ENCODE measurements at regions not wholly inside any gene's neighbourhood (a gene's known extent, or its start where the extent isn't known, plus 50 kb on each side); places are given as distances from the start of the nearest gene placed in this dataset.

DNA sequence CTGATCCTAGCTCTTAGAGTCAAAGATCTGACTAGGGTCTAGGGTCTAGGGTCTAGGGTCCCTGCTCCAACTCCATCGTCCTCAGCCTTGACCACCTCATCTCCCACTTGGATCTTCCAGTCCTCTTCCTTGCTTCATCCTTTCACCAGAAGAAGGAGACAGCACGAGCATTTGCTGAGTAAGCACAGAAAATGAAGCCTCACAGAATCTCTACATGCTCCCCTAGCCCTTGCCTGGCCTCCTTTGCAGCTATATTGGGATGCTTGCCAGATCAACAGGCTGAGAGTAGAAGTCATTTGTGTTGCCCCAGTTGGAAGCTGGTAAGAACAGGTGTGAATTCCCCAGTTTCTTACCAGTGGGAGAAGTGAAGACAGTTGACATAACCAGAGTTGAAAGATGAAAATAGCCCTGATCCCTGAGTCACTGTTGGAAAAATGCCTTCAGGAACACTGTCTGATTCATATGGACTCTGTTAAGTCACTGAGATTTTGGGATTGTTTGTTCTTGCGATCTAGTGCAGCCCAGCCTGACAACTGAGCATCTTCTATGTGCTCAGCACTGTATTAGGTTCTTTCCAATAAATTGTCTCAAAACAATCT, 552.5 kb downstream of the INSC start:
- TF ChIP-seq, protein P1, sequence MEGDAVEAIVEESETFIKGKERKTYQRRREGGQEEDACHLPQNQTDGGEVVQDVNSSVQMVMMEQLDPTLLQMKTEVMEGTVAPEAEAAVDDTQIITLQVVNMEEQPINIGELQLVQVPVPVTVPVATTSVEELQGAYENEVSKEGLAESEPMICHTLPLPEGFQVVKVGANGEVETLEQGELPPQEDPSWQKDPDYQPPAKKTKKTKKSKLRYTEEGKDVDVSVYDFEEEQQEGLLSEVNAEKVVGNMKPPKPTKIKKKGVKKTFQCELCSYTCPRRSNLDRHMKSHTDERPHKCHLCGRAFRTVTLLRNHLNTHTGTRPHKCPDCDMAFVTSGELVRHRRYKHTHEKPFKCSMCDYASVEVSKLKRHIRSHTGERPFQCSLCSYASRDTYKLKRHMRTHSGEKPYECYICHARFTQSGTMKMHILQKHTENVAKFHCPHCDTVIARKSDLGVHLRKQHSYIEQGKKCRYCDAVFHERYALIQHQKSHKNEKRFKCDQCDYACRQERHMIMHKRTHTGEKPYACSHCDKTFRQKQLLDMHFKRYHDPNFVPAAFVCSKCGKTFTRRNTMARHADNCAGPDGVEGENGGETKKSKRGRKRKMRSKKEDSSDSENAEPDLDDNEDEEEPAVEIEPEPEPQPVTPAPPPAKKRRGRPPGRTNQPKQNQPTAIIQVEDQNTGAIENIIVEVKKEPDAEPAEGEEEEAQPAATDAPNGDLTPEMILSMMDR (IDR thresholded peaks at IDR 0.05): no peak
- no peak overlapping the region for H3K9ac ChIP-seq
- H2AFZ ChIP-seq: no peak overlapping the region
- no peaks in the 10 kb centered on the region for H3K9me3 ChIP-seq (ENCODE audit: control insufficient read depth, low read length)
- no peaks in the 10 kb centered on the region for H3K27me3 ChIP-seq (ENCODE audit: control insufficient read depth, insufficient read depth, low read length)
- no peaks in the 10 kb centered on the region for H3K36me3 ChIP-seq (ENCODE audit: control insufficient read depth, insufficient read depth, low read length)
- H3K4me1 ChIP-seq: peaks cover 4% of the 10 kb centered on the region
- no peaks in the 10 kb centered on the region for H3K79me2 ChIP-seq
- H3K4me3 ChIP-seq (ENCODE audit: low read depth, low read length): no peak overlapping the region
- H3K4me2 ChIP-seq (ENCODE audit: low read length): no peak overlapping the region
- H3K27ac ChIP-seq: no peak overlapping the region

DNA sequence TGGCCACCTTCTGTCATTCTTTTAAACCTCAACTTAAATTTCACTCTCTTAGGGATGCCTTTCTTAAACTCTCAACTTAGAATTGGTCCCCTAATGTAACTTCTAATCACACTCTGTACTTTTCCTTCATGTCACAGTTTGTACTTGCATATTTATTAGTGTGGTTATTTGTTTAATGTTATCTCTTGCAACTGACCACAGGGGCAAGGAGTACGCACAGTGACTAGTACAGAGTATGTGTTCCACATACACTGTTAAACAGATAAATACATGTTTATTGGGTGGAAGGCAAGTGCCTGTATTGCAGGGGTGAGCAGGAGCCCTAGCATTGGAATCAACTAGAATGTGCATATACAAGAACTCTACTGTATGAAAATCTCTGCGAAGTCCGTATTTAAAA, 554.0 kb downstream of the INSC start:
- TF ChIP-seq, protein P1 (IDR thresholded peaks at IDR 0.05): no peak
- H3K4me3 ChIP-seq (ENCODE audit: low read depth, low read length): no peak overlapping the region

DNA sequence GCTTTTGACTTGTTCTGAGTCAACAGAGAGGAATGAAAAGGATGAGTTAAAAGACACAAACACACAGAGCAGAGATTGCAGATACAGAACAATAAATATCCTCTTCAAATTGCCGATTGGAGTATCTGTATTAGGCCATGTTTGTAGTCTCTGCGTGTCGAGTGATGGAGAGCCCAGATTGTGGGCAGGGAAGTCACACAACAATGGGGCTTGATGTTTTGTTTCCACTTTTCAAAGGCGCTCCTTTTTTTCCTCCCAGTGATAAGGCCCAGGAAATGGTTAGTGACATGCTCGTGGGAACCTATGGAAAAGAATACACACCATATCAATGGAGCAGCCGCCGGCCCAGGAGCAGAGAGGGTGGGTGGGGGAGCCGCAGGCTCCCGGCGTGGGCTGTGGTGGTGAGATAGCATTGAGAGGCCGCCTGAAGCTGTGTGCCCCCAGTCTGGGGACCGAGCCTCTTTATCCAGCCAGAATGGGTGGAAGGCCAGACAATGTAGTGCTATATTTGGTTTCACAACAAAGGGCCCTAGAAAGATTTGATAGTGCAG, 555.9 kb downstream of the INSC start:
- Histone ChIP-seq H3K4me1 (no peaks in the 10 kb centered on the region), H3K27me3 (ENCODE audit: control insufficient read depth, insufficient read depth, low read length) (no peaks in the 10 kb centered on the region), H3K27ac (no peak overlapping the region), H3K4me2 (ENCODE audit: low read length) (no peak overlapping the region), H3K9ac (no peak overlapping the region), H3K79me2 (no peaks in the 10 kb centered on the region), H3K4me3 (ENCODE audit: low read depth, low read length) (no peak overlapping the region), H2AFZ (no peak overlapping the region), H3K9me3 (ENCODE audit: control insufficient read depth, low read length) (no peaks in the 10 kb centered on the region), H3K36me3 (ENCODE audit: control insufficient read depth, insufficient read depth, low read length) (no peaks in the 10 kb centered on the region)
- TF ChIP-seq, protein P1 (IDR thresholded peaks at IDR 0.05): no peak

More for the DNA sequence above, 554.0 kb downstream of the INSC start:
- Histone ChIP-seq H3K4me1 (peaks cover 2% of the 10 kb centered on the region), H3K9me3 (ENCODE audit: control insufficient read depth, low read length) (no peaks in the 10 kb centered on the region), H3K79me2 (no peaks in the 10 kb centered on the region), H2AFZ (no peak overlapping the region), H3K36me3 (ENCODE audit: control insufficient read depth, insufficient read depth, low read length) (no peaks in the 10 kb centered on the region), H3K9ac (no peak overlapping the region), H3K27ac (no peak overlapping the region), H3K4me2 (ENCODE audit: low read length) (no peak overlapping the region), H3K27me3 (ENCODE audit: control insufficient read depth, insufficient read depth, low read length) (no peaks in the 10 kb centered on the region)

DNA sequence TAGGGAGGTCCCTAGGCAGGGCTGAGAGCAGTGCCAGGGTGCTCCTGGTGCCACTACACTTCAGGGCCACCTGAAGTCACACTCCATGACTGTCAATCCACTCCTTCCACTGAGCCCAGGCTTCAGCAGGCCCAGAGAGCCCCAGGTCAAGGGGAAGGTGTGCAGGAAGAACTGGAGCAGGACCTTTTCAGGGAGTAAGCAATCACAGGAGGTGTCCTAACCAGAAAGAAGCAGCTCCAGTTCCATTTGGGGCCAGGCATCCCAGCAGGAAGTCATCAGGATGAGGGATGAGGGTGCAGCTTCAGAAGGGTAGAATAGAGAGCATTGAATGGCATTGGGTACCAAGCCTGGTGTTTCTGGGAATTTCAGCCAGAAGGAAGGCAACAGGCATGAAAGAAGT, 556.5 kb downstream of the INSC start:
- Histone ChIP-seq H3K27ac (no peak overlapping the region), H3K4me1 (no peaks in the 10 kb centered on the region), H3K36me3 (ENCODE audit: control insufficient read depth, insufficient read depth, low read length) (no peaks in the 10 kb centered on the region), H3K4me3 (ENCODE audit: low read depth, low read length) (no peak overlapping the region), H3K9me3 (ENCODE audit: control insufficient read depth, low read length) (no peaks in the 10 kb centered on the region), H2AFZ (no peak overlapping the region), H3K9ac (no peak overlapping the region), H3K27me3 (ENCODE audit: control insufficient read depth, insufficient read depth, low read length) (no peaks in the 10 kb centered on the region), H3K4me2 (ENCODE audit: low read length) (no peak overlapping the region), H3K79me2 (no peaks in the 10 kb centered on the region)
- TF ChIP-seq, protein P1 (IDR thresholded peaks at IDR 0.05): no peak

DNA sequence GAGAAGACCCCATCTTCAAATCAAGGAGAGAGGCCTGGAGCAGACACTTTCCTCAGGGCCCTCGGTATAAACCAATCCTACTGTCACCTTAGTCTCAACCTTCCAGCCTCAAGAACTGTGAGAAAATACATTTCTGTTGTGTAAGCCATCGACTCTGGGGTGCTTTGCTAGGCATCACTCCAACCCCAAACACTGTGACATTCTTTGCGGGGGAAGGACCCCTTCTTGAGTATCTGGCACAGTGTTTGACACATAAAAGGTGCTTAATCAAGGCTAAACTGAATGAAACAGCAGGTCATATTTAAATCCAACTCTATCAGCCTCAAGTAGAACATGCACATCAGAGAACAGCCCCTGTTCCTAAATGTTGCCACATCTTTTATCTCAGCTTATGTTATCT, 558.1 kb downstream of the INSC start:
- Histone ChIP-seq H3K4me2 (ENCODE audit: low read length) (no peak overlapping the region), H2AFZ (no peak overlapping the region), H3K4me3 (ENCODE audit: low read depth, low read length) (no peak overlapping the region), H3K9ac (no peak overlapping the region), H3K27me3 (ENCODE audit: control insufficient read depth, insufficient read depth, low read length) (no peaks in the 10 kb centered on the region), H3K36me3 (ENCODE audit: control insufficient read depth, insufficient read depth, low read length) (no peaks in the 10 kb centered on the region), H3K4me1 (no peaks in the 10 kb centered on the region), H3K79me2 (no peaks in the 10 kb centered on the region), H3K9me3 (ENCODE audit: control insufficient read depth, low read length) (no peaks in the 10 kb centered on the region), H3K27ac (no peak overlapping the region)
- TF ChIP-seq, protein P1 (IDR thresholded peaks at IDR 0.05): no peak
